AG09309 (cell line): ENCODE measurements at regions not wholly inside any gene's neighbourhood (a gene's known extent, or its start where the extent isn't known, plus 50 kb on each side); places are given as distances from the start of the nearest gene placed in this dataset.

Experiments used
- DNase-seq: peaks from one replicate; pipeline ENCODE4 v3.0.0-alpha.2; 2010; ENCODE audit warnings: low read depth
- H3K4me3 ChIP-seq: 2 replicates; pipeline ENCODE4 v1.5.1; 2011; ENCODE audit warnings: mild to moderate bottlenecking, low read depth, low read length, moderate library complexity; ENCODE audit not compliant: control insufficient read depth
- TF ChIP-seq, protein P1 (sequence below): IDR thresholded peaks from 2 replicates; pipeline ENCODE4 v1.5.1; 2011; ENCODE audit warnings: mild to moderate bottlenecking, low read depth, low read length, inconsistent platforms; ENCODE audit not compliant: insufficient read depth, control insufficient read depth; ENCODE audit errors: missing control alignments

DNA sequence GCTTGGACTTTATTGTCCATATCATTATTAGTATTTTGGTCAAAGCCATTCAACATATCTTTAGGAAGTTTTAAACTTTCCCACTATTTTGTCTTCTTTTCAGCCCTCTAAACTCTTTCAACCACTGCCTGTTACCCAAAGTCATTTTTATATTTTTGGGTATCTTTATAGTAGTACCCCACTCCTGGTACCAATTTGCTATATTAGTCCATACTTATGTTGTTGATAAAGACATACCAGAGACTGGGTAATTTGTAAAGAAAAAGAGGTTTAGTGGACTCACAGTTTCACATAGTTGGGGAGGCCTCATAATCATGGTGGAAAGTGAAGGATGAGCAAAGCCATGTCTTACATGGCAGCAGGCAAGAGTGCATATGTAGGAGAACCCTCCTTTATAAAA is 271.4 kb downstream of the KLHL4 start:
- no peak overlapping the region for H3K4me3 ChIP-seq
- TF ChIP-seq, protein P1, sequence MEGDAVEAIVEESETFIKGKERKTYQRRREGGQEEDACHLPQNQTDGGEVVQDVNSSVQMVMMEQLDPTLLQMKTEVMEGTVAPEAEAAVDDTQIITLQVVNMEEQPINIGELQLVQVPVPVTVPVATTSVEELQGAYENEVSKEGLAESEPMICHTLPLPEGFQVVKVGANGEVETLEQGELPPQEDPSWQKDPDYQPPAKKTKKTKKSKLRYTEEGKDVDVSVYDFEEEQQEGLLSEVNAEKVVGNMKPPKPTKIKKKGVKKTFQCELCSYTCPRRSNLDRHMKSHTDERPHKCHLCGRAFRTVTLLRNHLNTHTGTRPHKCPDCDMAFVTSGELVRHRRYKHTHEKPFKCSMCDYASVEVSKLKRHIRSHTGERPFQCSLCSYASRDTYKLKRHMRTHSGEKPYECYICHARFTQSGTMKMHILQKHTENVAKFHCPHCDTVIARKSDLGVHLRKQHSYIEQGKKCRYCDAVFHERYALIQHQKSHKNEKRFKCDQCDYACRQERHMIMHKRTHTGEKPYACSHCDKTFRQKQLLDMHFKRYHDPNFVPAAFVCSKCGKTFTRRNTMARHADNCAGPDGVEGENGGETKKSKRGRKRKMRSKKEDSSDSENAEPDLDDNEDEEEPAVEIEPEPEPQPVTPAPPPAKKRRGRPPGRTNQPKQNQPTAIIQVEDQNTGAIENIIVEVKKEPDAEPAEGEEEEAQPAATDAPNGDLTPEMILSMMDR, result no peak
- DNase-seq, result no peak

DNA sequence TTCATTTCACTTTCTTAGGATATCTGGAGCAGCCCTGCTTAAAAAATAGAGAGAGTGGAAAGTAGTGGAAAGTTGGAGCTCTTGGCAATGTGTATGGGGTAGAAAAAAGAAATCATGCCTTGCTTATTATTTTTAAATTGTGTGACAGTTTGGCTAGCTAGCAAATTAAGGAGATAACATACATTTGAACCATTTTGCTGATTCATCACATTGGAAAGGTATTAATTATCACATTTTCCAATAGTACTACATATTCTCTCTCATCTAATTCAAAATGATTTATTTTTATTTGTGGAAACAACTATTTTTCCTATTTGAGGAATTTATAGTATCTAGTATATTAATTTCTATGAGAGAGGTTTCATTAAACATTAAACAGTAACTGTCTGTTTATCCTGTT is 280.4 kb downstream of the KLHL4 start:
- TF ChIP-seq, protein P1, result no peak
- no peak for DNase-seq

DNA sequence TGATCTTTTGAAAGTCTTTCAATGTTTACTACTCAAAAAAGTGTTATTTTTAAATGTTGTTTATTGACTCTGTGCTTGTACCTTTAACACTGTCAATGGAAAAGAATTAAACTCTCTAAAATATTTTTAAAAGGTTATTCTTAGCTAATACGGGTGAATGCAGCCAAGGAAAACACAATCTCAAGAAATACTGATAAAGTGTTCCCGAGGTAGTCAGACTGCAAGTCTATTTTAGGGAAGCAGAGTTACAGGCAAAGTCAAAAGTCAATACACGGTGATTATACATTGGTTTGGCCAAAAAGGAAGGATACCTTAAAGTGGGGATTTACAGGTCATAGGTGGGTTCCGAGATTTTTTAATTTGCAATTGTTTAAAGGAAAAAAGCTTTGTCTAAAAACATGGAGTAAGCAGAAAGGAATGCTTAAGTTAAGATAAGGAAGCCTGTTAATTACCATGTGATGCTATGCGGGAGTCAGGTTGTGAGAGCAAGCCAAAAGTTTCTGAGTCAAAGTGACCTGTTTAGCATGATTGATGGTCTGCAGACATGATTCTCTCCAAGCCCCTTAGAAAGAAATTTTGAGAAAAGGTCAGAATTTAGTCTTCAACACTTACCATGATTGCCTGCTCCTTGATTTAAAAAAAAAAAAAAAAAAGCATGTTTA is 288.4 kb downstream of the KLHL4 start:
- no peak overlapping the region for H3K4me3 ChIP-seq
- TF ChIP-seq, protein P1, result no peak
- no peak for DNase-seq

More for the DNA sequence above, 280.4 kb downstream of the KLHL4 start:
- H3K4me3 ChIP-seq, result no peak overlapping the region

DNA sequence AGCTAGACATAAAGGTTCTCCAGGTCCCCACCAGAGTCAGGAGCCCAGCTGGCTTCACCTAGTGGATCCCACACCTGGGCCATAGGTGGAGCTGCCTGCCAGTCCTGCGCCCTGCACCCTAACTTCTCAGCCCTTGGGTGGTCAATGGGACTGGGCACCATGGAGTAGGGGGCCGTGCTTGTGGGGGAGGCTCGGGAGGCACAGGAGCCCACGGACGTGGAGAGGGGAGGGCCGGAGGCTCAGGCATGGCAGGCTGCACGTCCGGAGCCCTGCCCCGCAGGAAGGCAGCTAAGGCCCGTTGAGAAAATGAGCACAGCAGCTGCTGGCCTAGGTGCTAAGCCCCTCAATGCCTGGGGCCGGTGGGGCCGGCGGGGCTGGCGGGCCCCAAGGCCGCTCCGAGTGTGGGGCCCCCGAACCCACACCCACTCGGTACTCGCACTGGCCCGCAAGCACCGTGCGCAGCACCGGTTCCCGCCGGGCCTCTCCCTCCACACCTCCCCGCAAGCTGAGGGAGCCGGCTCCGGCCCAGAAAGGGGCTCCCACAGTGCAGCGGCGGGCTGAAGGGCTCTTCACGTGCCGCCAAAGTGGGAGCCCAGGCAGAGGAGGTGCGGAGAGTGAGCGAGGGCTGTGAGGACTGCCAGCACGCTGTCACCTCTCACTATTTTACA is 291.1 kb downstream of the KLHL4 start:
- TF ChIP-seq, protein P1, result no peak
- DNase-seq, result no peak
- no peak overlapping the region for H3K4me3 ChIP-seq

DNA sequence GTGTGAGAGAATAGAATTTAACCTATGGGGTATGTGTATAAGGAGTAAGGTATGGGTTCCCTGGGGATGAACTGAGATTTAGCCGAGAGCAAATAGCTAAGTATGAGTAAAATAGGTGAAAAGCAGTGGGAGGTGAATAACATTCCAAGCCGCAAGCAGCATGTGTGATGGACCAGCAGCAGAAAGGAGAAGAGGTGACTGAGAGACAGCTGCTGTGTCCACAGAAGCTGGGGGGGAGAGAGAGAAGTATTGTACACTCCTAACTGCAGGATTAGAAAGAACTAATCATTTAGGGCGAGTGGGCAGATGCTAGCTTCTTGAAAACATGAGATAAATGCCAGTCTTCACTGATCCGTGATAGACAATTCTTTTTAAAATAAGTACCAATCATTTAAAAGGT is 296.0 kb downstream of the KLHL4 start:
- no peak for DNase-seq
- TF ChIP-seq, protein P1, result no peak
- no peak overlapping the region for H3K4me3 ChIP-seq

DNA sequence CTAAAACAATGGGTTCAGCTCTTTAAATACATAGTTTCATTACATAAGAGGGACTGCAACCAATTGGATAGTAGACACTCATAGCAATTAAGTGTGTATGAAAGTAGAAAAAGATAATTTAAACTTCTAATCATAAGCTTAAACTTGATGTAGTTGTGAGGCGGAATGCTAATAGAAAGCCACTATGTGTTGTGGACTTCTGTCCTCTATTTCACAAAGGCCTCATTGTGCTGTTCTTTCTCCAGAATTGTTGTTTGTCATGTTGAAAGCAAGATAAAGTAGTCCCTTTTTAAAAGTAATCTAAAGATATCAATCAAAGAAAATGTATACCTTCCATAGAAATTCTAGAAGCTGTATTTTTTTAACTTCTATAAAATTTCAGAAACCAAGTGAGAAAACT is 329.4 kb downstream of the KLHL4 start:
- TF ChIP-seq, protein P1, result no peak

DNA sequence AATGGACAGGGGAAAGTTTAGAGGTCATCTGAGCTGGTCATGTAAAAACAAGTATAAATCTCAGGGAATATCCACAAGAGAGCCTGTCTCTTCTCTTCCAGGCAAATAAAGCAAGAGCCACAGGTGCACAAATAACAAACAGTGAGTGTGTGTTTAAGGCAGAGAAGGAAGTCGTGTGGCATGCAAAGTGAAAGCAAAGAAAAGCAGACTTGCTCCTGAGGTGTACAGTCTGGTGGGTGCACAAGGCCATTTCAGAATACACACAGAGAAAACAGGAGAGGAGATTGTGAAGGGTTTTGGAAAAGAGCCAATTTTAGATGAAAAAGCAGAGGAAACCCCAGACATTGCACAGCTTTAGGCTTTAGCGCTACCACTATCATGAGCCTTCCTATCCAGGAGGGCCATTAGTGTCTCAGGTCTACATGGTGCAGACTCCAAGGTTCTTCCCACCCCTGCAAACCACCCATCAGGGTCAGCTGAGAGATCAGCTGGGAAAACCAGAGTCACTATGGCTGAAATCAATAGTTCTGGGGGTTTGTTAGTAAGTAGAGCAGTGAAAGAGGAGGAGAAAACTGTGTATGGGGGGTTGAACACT is 355.8 kb downstream of the KLHL4 start:
- no peak for DNase-seq
- H3K4me3 ChIP-seq, result no peak overlapping the region
- TF ChIP-seq, protein P1, result no peak

More for the DNA sequence above, 329.4 kb downstream of the KLHL4 start:
- DNase-seq, result no peak
- no peak overlapping the region for H3K4me3 ChIP-seq
